Neuronal stem cell (in vitro differentiated cells): ENCODE measurements at regions not wholly inside any gene's neighbourhood (a gene's known extent, or its start where the extent isn't known, plus 50 kb on each side); places are given as distances from the start of the nearest gene placed in this dataset.

Source experiments
- DNase-seq: peaks from one replicate; pipeline ENCODE4 v3.0.0-alpha.2; 2013; ENCODE audit warnings: low spot score
- H2AFZ ChIP-seq: one replicate; pipeline ENCODE4 v1.6.1; 2013; ENCODE audit warnings: mild to moderate bottlenecking, low read length, inconsistent platforms
- H2AK5ac ChIP-seq: 2 replicates; pipeline ENCODE4 v1.6.1; 2013; ENCODE audit warnings: low read depth, mild to moderate bottlenecking, inconsistent platforms, low read length, moderate library complexity, mixed read lengths
- H2BK120ac ChIP-seq: 2 replicates; pipeline ENCODE4 v1.6.1; 2013; ENCODE audit warnings: low read depth, mild to moderate bottlenecking, inconsistent platforms, low read length, moderate library complexity, mixed read lengths
- H2BK12ac ChIP-seq: one replicate; pipeline ENCODE4 v1.6.1; 2013; ENCODE audit warnings: low read length, inconsistent platforms
- H2BK15ac ChIP-seq: 2 replicates; pipeline ENCODE4 v1.6.1; 2013; ENCODE audit warnings: mild to moderate bottlenecking, low read length, inconsistent platforms, mixed read lengths
- H2BK5ac ChIP-seq: one replicate; pipeline ENCODE4 v1.6.1; 2013; ENCODE audit warnings: inconsistent platforms, mild to moderate bottlenecking, low read length, moderate library complexity
- H3K14ac ChIP-seq: one replicate; pipeline ENCODE4 v1.6.1; 2013; ENCODE audit warnings: low read length, inconsistent platforms
- H3K18ac ChIP-seq: 2 replicates; pipeline ENCODE4 v1.6.1; 2013; ENCODE audit warnings: low read length, inconsistent platforms
- H3K23ac ChIP-seq: 2 replicates; pipeline ENCODE4 v1.6.1; 2013; ENCODE audit warnings: low read depth, mild to moderate bottlenecking, mixed read lengths, low read length, inconsistent platforms; ENCODE audit not compliant: poor library complexity
- H3K27ac ChIP-seq: replicated peaks from 3 replicates; pipeline ENCODE4 v1.5.1; 2013; ENCODE audit warnings: low read length, inconsistent platforms
- H3K27me3 ChIP-seq, 3 experiments: 2 replicates each; pipeline ENCODE4 v1.6.1; 2013; ENCODE audit warnings: low read length in 3 of 3, mild to moderate bottlenecking in 2 of 3, inconsistent platforms in 1 of 3, low read depth in 1 of 3, mixed read lengths in 1 of 3, moderate library complexity in 1 of 3; ENCODE audit not compliant: control insufficient read depth in 3 of 3, insufficient read depth in 3 of 3
- H3K36me3 ChIP-seq, 2 donors: replicated peaks in 1 of 2; 2 replicates each; pipeline ENCODE4 v1.6.1; 2013; ENCODE audit warnings: low read length in 2 of 2; ENCODE audit not compliant: control insufficient read depth in 2 of 2, insufficient read depth in 2 of 2
- H3K4ac ChIP-seq: 2 replicates; pipeline ENCODE4 v1.6.1; 2013; ENCODE audit warnings: inconsistent platforms, mild to moderate bottlenecking, low read length, moderate library complexity
- H3K4me1 ChIP-seq, 2 donors: 1 replicate in 1 of 2; 2 replicates in 1 of 2; pipeline ENCODE4 v1.6.1; 2013; ENCODE audit warnings: low read length in 2 of 2, low read depth in 1 of 2; ENCODE audit not compliant: control insufficient read depth in 2 of 2, insufficient read depth in 1 of 2
- H3K4me2 ChIP-seq: one replicate; pipeline ENCODE4 v1.6.1; 2013; ENCODE audit warnings: mild to moderate bottlenecking, low read length, inconsistent platforms; ENCODE audit not compliant: insufficient read depth, poor library complexity, severe bottlenecking
- H3K4me3 ChIP-seq, 2 donors: 2 replicates each; pipeline ENCODE4 v1.5.1; 2013; ENCODE audit warnings: low read length in 2 of 2, mild to moderate bottlenecking in 2 of 2, inconsistent platforms in 1 of 2, moderate library complexity in 1 of 2
- H3K79me1 ChIP-seq: one replicate; pipeline ENCODE4 v1.6.1; 2013; ENCODE audit warnings: low read depth, mild to moderate bottlenecking, inconsistent platforms, low read length, moderate library complexity
- H3K9ac ChIP-seq: one replicate; pipeline ENCODE4 v1.6.1; 2013; ENCODE audit warnings: mild to moderate bottlenecking, low read depth, low read length, inconsistent platforms; ENCODE audit not compliant: poor library complexity
- H3K9me3 ChIP-seq, 2 donors: replicated peaks in 1 of 2; 2 replicates each; pipeline versions ENCODE3 to v1.6.1; 2013; ENCODE audit warnings: low read length in 2 of 2, mild to moderate bottlenecking in 2 of 2, inconsistent platforms in 1 of 2, low read depth in 1 of 2, mixed read lengths in 1 of 2, moderate library complexity in 1 of 2; ENCODE audit not compliant: control insufficient read depth in 2 of 2, insufficient read depth in 1 of 2
- H4K8ac ChIP-seq: one replicate; pipeline ENCODE4 v1.6.1; 2013; ENCODE audit warnings: low read depth, mild to moderate bottlenecking, inconsistent platforms, low read length, moderate library complexity
- H4K91ac ChIP-seq: one replicate; pipeline ENCODE4 v1.6.1; 2013; ENCODE audit warnings: low read length, low read depth, mild to moderate bottlenecking, inconsistent platforms; ENCODE audit not compliant: poor library complexity
- WGBS, 2 donors: extraction: QIAGEN DNeasy Blood & Tissue Kit; methylation state at CpG; one replicate each; pipeline ENCODE4 v1.1.7; 2013; ENCODE audit warnings: missing lambda C conversion rate in 2 of 2, mixed read lengths in 1 of 2; ENCODE audit not compliant: insufficient read length in 2 of 2, insufficient replicate concordance in 1 of 2; ENCODE audit errors: extremely low coverage in 2 of 2; 5-methylcytosine and 5-hydroxymethylcytosine counted together

- H2BK120ac ChIP-seq: no peak overlapping the region
- no peak overlapping the region for H3K23ac ChIP-seq
- no peak overlapping the region for H2BK12ac ChIP-seq
- H2BK15ac ChIP-seq: no peak overlapping the region
- H4K91ac ChIP-seq: no peak overlapping the region
- no peaks in the 10 kb centered on the region for H3K79me1 ChIP-seq
- no peak overlapping the region for H4K8ac ChIP-seq
- no peak overlapping the region for H3K4me2 ChIP-seq
- WGBS, 2 donors: no CpG with 5 or more reads among the region's 3 CpGs
- no peak for DNase-seq
- no peak overlapping the region for H3K4me3 ChIP-seq
- no peaks in the 10 kb centered on the region for H3K36me3 ChIP-seq
- H3K27me3 ChIP-seq: no peaks in the 10 kb centered on the region
- no peak overlapping the region for H3K14ac ChIP-seq
- H3K9ac ChIP-seq: no peak overlapping the region
- no peak overlapping the region for H3K4ac ChIP-seq
- no peak overlapping the region for H2AFZ ChIP-seq
- no peaks in the 10 kb centered on the region for H3K9me3 ChIP-seq
- no peak overlapping the region for H3K27ac ChIP-seq
- peaks cover 3 to 14% of the 10 kb centered on the region in 2 donors for H3K4me1 ChIP-seq
- no peak overlapping the region for H2AK5ac ChIP-seq
- H3K18ac ChIP-seq: no peak overlapping the region
- no peak overlapping the region for H2BK5ac ChIP-seq
These were observed 89.9 kb upstream of the ZNF217 start for GRCh38 chr20:53683506-53683905.

- Histone ChIP-seq H3K14ac (no peak overlapping the region), H2BK12ac (no peak overlapping the region), H3K27ac (no peak overlapping the region), H4K8ac (no peak overlapping the region), H4K91ac (no peak overlapping the region), H3K79me1 (no peaks in the 10 kb centered on the region), H2AFZ (no peak overlapping the region), H3K4ac (no peak overlapping the region), H2AK5ac (no peak overlapping the region), H3K9me3 (no peaks in the 10 kb centered on the region), H3K9ac (no peak overlapping the region), H3K4me2 (no peak overlapping the region), H3K36me3 (no peaks in the 10 kb centered on the region), H3K18ac (no peak overlapping the region), H2BK15ac (no peak overlapping the region), H2BK5ac (no peak overlapping the region), H3K4me1 (peaks cover 10 to 23% of the 10 kb centered on the region in 2 donors), H2BK120ac (no peak overlapping the region), H3K27me3 (no peaks in the 10 kb centered on the region), H3K23ac (no peak overlapping the region), H3K4me3 (no peak overlapping the region)
- no CpG with 5 or more reads among the region's 17 CpGs for WGBS, 2 donors
- no peak for DNase-seq
These were observed 87.9 kb upstream of the ZNF217 start for GRCh38 chr20:53681352-53682212.

DNA sequence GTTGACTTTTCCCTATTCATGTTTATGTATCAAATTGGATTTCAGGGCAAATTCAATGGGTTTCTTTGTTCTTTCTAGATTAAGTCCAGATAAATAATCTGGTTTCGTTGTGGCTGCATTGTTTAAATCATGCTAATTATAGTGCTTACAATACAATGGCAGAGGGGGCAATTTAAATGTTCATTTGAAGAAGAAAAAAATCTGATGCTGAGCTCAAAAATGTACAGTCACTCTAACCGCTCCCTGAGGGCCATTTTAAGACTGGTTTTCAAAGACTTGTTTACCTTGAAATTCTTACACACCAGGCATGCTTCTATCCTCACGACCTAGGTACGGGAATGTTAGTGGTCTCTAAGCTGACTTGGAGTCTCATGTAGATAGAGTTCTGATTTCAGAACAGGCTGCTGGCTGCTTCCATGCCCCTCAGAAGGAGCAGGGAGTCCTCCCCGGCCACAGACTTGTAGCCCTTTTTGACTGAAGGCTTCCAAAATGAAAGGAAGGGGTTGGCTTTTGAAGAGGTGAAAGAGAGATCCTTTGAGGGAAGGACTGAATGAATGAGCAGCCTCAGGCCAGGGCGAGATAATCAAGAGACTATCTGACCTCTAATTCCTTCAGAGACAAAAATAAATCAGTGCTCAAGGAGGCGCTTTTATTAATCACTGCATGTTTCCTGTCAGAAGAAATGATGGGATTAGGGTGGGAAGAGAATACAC is 86.1 kb upstream of the ZNF217 start:
- no peaks in the 10 kb centered on the region for H3K27me3 ChIP-seq
- no peak for DNase-seq
- no peaks in the 10 kb centered on the region for H3K9me3 ChIP-seq
- H3K23ac ChIP-seq: no peak overlapping the region
- H3K4me3 ChIP-seq: no peak overlapping the region
- peak overlapping the region; percentile 90 for H2AFZ ChIP-seq
- no peak overlapping the region for H2BK15ac ChIP-seq
- no peak overlapping the region for H4K91ac ChIP-seq
- peaks cover 10 to 23% of the 10 kb centered on the region in 2 donors for H3K4me1 ChIP-seq
- peak overlapping the region; percentile 78 for H3K27ac ChIP-seq
- H3K18ac ChIP-seq: no peak overlapping the region
- no peak overlapping the region for H3K9ac ChIP-seq
- H3K4me2 ChIP-seq: no peak overlapping the region
- H2AK5ac ChIP-seq: no peak overlapping the region
- H2BK5ac ChIP-seq: no peak overlapping the region
- no CpG with 5 or more reads among the region's 7 CpGs for WGBS, 2 donors
- H3K14ac ChIP-seq: no peak overlapping the region
- no peaks in the 10 kb centered on the region for H3K79me1 ChIP-seq
- H2BK12ac ChIP-seq: no peak overlapping the region
- no peak overlapping the region for H2BK120ac ChIP-seq
- no peak overlapping the region for H4K8ac ChIP-seq
- H3K4ac ChIP-seq: no peak overlapping the region
- H3K36me3 ChIP-seq: no peaks in the 10 kb centered on the region

GRCh38 chr20:53678990-53679596 is 85.5 kb upstream of the ZNF217 start:
- peak overlapping the region; percentile 90 for H2AFZ ChIP-seq
- H2BK15ac ChIP-seq: no peak overlapping the region
- H3K9ac ChIP-seq: no peak overlapping the region
- H3K27me3 ChIP-seq: no peaks in the 10 kb centered on the region
- no peak overlapping the region for H3K4me2 ChIP-seq
- no peaks in the 10 kb centered on the region for H3K79me1 ChIP-seq
- no peak overlapping the region for H2BK120ac ChIP-seq
- H4K8ac ChIP-seq: no peak overlapping the region
- H2BK12ac ChIP-seq: no peak overlapping the region
- no peak overlapping the region for H3K27ac ChIP-seq
- no peak overlapping the region for H2BK5ac ChIP-seq
- H3K4me3 ChIP-seq: no peak overlapping the region
- H3K23ac ChIP-seq: no peak overlapping the region
- no peak overlapping the region for H2AK5ac ChIP-seq
- no peak overlapping the region for H3K18ac ChIP-seq
- no peaks in the 10 kb centered on the region for H3K9me3 ChIP-seq
- no peaks in the 10 kb centered on the region for H3K36me3 ChIP-seq
- H3K4me1 ChIP-seq: peaks cover 10 to 23% of the 10 kb centered on the region in 2 donors
- WGBS, 2 donors: no CpG with 5 or more reads among the region's 3 CpGs
- H4K91ac ChIP-seq: no peak overlapping the region
- no peak overlapping the region for H3K4ac ChIP-seq
- H3K14ac ChIP-seq: no peak overlapping the region
- DNase-seq: no peak
